Germinal center (tissue), 1 donor: ENCODE measurements at regions not wholly inside any gene's neighbourhood (a gene's known extent, or its start where the extent isn't known, plus 50 kb on each side); places are given as distances from the start of the nearest gene placed in this dataset.
"Not testable (repeated sequence)": the region's sequence is repeated elsewhere in the genome, so short reads cannot be mapped to it uniquely, and the experiment has no call there.

ENCODE experiments used
- DNase-seq: peaks from one replicate; pipeline ENCODE4 v3.0.0; 2012; ENCODE audit warnings: mixed read lengths, low spot score

DNA sequence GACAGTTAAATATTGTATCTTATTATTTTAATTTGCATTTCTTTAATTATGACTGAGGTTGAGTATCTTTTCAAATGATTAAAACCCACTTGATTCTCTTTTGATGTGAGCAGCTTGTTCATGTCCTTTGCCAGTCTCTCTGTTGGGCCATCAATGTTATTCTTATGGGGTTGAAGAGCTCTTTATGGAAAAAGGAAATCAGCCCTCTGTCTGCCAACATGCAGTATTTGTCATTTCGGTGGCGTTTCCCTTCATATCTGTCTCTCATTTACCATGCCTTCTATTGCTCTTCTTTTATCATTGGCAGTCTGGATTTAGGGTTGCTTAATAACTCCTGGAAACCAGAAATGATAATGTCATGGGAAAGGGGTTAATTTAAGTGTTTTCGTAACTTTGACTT, 340.7 kb upstream of the DNAJC19 start:
- DNase-seq: no peak

GRCh38 chr3:181329024-181329423, 339.5 kb upstream of the DNAJC19 start:
- no peak for DNase-seq

DNA sequence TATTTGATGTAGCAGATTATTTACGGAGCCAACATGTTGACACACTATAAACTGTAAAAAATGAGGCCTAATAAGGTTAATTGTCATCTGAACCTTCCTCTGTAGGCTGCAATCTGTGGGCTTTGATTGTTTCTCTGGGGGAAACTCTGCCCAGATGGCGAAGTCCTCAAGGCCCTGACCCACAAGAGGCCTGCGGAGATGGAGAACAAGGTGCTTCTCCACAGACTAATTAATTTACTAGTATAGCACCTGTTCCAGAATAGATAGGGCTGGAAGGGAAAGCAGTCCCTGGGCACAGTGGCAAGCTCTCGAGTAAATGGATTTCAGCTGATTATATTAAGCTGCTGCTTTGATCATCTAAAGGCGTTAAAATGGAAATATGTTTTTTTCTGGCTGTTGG, 338.8 kb upstream of the DNAJC19 start:
- DNase-seq: no peak

GRCh38 chr3:181327349-181327748, 337.8 kb upstream of the DNAJC19 start:
- no peak for DNase-seq

- peak; percentile 7 for DNase-seq
Observed at GRCh38 chr3:181326637-181327223, 337.2 kb upstream of the DNAJC19 start.

GRCh38 chr3:181324516-181324915, 335.0 kb upstream of the DNAJC19 start:
- not testable (repeated sequence) for DNase-seq

GRCh38 chr3:181318321-181318720, 328.8 kb upstream of the DNAJC19 start:
- DNase-seq: no peak

DNA sequence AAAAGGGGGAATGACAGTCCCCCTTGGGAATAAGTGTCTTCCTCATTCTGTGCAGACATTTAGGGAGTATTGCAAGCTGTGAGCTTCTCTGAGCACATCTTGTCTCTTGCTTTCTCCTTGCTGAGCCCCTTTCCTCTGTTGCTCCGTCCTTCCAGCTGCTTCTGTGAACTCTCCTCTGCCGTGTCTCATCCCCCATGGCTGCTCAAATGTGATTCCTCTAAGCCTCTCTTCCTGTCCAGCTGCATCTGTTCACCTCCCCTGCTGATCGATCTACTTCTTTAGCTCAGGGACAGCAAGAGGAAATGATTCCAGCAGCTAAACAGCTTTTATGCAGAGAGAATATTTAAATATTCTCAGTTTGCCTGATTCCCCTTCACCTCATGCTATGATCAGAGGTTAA, 328.0 kb upstream of the DNAJC19 start:
- no peak for DNase-seq

GRCh38 chr3:181316482-181316881, 326.9 kb upstream of the DNAJC19 start:
- no peak for DNase-seq

GRCh38 chr3:181313335-181313734, 323.8 kb upstream of the DNAJC19 start:
- no peak for DNase-seq

DNA sequence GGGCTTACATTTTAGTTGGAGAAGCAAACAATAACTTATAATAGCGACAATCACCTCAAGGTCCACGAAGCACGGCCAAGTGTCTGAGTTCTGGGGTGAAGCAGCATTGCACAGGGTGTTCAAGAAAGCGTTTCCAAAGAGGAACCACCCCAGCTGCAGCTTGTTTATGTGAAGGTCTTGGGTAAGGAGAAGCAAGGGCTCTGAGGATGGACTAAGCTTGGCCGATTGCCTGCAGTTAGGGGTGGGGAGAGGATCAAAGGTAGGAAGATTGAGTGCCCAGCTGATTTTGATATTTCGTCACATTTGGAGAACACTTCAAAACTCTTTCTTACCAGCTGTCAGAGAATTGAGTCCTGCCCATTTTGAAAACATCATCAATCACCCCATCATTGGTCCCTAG, 321.6 kb upstream of the DNAJC19 start:
- DNase-seq: no peak

- no peak for DNase-seq
Observed at GRCh38 chr3:181302960-181303359, 313.4 kb upstream of the DNAJC19 start.

- no peak for DNase-seq
Observed at GRCh38 chr3:181300033-181300432, 310.5 kb upstream of the DNAJC19 start.

- no peak for DNase-seq
Observed at GRCh38 chr3:181298421-181298820, 308.9 kb upstream of the DNAJC19 start.

DNA sequence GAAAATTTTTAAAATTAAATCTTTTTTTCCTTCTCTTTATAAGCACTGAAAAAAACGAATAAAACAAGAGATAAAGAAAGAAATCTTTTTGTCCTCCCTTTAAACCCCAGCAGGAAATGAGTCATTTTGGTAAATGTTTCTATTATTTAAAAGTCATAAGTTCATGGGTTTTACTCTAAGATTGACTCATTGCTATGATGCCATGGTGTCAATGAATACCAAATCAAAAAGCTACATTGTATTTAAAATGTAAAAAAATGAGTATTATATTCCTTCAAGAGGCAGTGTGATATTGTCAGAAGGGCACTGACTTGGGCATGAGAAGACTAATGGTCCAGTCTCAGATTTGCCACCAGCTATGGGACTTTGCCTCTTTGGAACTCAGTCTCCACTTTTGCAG, 303.4 kb upstream of the DNAJC19 start:
- DNase-seq: no peak

DNA sequence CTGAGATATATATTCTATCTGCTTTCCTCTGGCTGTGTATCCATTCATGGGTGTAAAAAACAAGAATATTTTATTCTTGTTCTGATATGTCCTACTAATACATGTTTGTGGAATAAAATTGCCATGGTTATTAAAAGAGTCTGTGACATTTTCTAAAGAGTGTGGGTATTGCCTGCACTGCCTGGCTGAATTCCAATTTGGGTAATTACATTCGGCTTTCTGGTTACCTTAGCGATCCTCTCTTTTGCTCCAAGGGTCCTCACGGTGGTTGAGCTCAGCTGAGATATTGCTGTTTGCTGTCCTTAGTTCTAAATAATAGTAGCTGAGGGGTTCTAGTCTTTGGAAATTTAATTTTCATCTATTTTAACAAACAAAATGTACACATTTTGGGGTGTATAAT, 301.4 kb upstream of the DNAJC19 start:
- no peak for DNase-seq

GRCh38 chr3:181289306-181289705, 299.8 kb upstream of the DNAJC19 start:
- no peak for DNase-seq

DNA sequence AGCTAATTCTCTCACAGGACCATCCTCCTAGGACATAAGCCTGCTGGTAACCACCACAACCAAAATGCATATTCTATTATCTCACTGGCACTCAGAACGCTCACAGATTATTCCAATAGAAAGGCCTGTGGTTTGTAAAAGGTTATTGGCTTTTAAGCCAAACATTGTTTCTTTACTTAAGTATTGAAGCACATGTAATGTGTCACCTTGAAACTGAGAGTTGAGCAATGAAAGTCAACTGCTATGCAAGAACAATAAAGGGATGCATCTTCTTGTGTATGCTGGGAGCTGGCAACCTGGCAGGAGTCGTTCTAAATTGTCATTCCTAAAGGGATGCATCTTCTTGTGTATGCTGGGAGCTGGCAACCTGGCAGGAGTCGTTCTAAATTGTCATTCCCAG, 298.6 kb upstream of the DNAJC19 start:
- no peak for DNase-seq

DNA sequence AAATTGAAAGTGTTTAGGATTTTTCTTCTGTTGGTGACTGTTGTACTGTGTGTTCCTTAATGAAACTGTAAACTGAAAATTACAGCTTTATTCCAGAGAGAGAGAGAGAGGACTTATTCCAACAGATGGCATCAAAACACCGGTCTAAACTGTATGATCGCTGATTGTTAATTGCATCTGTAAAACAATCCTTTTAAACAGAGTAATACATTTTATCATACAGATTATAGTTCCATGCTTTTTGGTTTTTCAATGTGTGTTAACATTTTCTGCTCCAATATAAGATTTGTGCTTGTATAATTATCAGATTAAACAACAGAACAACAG, 289.7 kb upstream of the DNAJC19 start:
- no peak for DNase-seq

DNA sequence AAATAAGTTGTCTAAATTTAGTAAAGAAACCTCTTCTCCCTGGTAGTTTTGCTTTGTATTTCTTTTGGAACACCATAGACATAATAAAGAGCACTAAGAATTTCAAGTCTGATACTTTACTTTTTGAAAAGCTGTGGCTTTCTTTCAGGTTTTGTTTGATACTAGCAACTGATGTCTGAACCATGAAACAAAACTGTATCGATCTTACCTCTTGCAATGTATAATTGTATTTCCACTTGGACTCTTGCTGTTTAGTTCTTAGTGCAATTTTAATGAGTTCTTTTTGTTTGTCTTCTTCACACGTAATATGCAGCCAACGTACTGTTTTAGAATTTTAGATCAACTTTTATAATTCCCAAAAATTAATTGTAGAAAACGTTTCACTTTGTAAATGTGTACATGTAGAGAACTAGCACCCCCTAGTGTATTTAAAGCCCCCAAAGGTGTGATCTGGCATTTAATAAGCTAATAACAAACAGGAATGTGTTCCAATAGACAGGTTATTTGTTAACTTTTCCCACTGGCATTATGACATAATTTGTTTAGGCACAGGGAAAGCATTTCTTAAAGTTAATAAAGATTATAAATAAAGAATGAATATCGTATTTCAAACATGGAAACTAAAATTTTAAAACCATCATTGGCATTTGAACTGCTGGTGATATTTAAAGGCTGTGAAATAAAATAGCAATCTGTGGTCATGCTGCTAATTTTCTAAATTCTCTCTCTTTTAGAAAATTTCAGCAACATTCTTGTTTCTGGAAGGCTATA, 289.1 kb upstream of the DNAJC19 start:
- DNase-seq: peak; percentile 2

- no peak for DNase-seq
Observed at GRCh38 chr3:181276358-181276896, 286.9 kb upstream of the DNAJC19 start.

- no peak for DNase-seq
Observed at GRCh38 chr3:181274025-181274424, 284.5 kb upstream of the DNAJC19 start.

GRCh38 chr3:181267312-181267711, 277.8 kb upstream of the DNAJC19 start:
- no peak for DNase-seq
